ENCODE measurements at regions not wholly inside any gene's neighbourhood (a gene's known extent, or its start where the extent isn't known, plus 50 kb on each side); places are given as distances from the start of the nearest gene placed in this dataset.

DNA sequence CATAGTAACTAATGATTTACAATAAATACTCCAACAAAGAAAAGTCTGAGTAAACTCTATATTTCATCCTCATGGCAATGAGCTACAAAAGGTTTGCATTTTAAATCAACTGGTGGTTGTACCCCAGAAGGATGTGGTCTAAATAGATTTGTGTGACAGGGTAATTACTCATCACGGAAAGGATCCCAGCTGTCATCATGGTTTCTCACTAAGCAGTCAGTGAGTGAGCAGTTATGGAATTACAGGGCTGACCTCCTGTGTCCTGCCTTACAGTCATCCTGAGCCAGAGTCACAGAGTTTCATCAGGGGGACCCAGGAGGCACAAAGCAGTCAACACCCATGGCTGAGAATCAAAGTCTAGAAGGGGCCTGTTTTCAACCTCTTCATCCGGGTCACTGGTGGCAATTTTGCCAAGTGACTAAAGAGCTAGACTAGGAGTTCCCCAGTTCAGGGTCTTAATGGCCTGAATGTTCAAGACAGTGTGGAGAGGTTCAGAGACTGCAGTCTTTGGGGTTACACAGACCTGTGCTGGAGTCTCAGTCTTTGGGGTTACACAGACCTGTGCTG is 210.7 kb upstream of the SLC24A2 start:
- no peak overlapping the region for H3K27ac ChIP-seq (ENCODE audit: low read depth, low read length)
- Mint-ChIP-seq H3K27ac (peak overlapping the region in 5 of 8 donors; percentile 17 to 81 (median 52)), H3K9me3 (peaks cover 0 to 7% (median 5%) of the 10 kb centered on the region in 5 donors), H3K36me3 (peaks cover 2 to 24% (median 5%) of the 10 kb centered on the region in 3 donors), H3K4me3 (peak overlapping the region in 3 of 7 donors; percentile 41 to 61 (median 44)), H3K27me3 (no peaks in the 10 kb centered on the region), H3K4me1 (peaks cover 18 to 28% (median 27%) of the 10 kb centered on the region in 3 donors)
- peak in 1 of 5 donors; percentile 46 for DNase-seq
- H3K4me3 ChIP-seq (ENCODE audit: low read length): no peak overlapping the region
- H3K27me3 ChIP-seq (ENCODE audit: insufficient read depth, low read length, poor library complexity, severe bottlenecking): no peaks in the 10 kb centered on the region
- POLR2A ChIA-PET: no interaction called here
- H3K9me3 ChIP-seq (ENCODE audit: low read length): no peaks in the 10 kb centered on the region
- no peaks in the 10 kb centered on the region for H3K36me3 ChIP-seq (ENCODE audit: insufficient read depth, low read length)
- H3K4me1 ChIP-seq (ENCODE audit: insufficient read depth, low read length): no peaks in the 10 kb centered on the region
- CTCF ChIA-PET: no interaction called here

- no peaks in the 10 kb centered on the region for H3K36me3 ChIP-seq (ENCODE audit: insufficient read depth, low read length)
- H3K4me1 ChIP-seq (ENCODE audit: insufficient read depth, low read length): no peaks in the 10 kb centered on the region
- Mint-ChIP-seq H3K9me3 (peaks cover 0 to 7% (median 5%) of the 10 kb centered on the region in 5 donors), H3K4me3 (peak overlapping the region in 1 of 7 donors; percentile 71), H3K27ac (peak overlapping the region in 5 of 8 donors; percentile 17 to 89 (median 73)), H3K27me3 (no peaks in the 10 kb centered on the region), H3K36me3 (peaks cover 2 to 22% (median 5%) of the 10 kb centered on the region in 3 donors), H3K4me1 (peaks cover 18 to 28% (median 27%) of the 10 kb centered on the region in 3 donors)
- H3K27me3 ChIP-seq (ENCODE audit: insufficient read depth, low read length, poor library complexity, severe bottlenecking): no peaks in the 10 kb centered on the region
- POLR2A ChIA-PET: no interaction called here
- CTCF ChIA-PET: no interaction called here
- no peak overlapping the region for H3K27ac ChIP-seq (ENCODE audit: low read depth, low read length)
- H3K9me3 ChIP-seq (ENCODE audit: low read length): no peaks in the 10 kb centered on the region
- H3K4me3 ChIP-seq (ENCODE audit: low read length): no peak overlapping the region
- DNase-seq: no peak
Observed at GRCh38 chr9:19998823-19999455, 210.1 kb upstream of the SLC24A2 start.

GRCh38 chr9:19998153-19998552 is 209.3 kb upstream of the SLC24A2 start:
- DNase-seq: no peak
- no peaks in the 10 kb centered on the region for H3K4me1 ChIP-seq (ENCODE audit: insufficient read depth, low read length)
- no peaks in the 10 kb centered on the region for H3K27me3 ChIP-seq (ENCODE audit: insufficient read depth, low read length, poor library complexity, severe bottlenecking)
- peak overlapping the region in 1 of 8 donors; percentile 86 for H3K27ac Mint-ChIP-seq
- CTCF ChIA-PET: no interaction called here
- H3K36me3 Mint-ChIP-seq: peaks cover 2 to 19% (median 5%) of the 10 kb centered on the region in 3 donors
- no peak overlapping the region for H3K27ac ChIP-seq (ENCODE audit: low read depth, low read length)
- peak overlapping the region in 1 of 7 donors; percentile 71 for H3K4me3 Mint-ChIP-seq
- H3K9me3 Mint-ChIP-seq: peaks cover 0 to 7% (median 5%) of the 10 kb centered on the region in 5 donors
- H3K4me1 Mint-ChIP-seq: peaks cover 18 to 28% (median 27%) of the 10 kb centered on the region in 3 donors
- no peaks in the 10 kb centered on the region for H3K27me3 Mint-ChIP-seq
- no peaks in the 10 kb centered on the region for H3K36me3 ChIP-seq (ENCODE audit: insufficient read depth, low read length)
- H3K9me3 ChIP-seq (ENCODE audit: low read length): no peaks in the 10 kb centered on the region
- POLR2A ChIA-PET: no interaction called here
- H3K4me3 ChIP-seq (ENCODE audit: low read length): no peak overlapping the region

GRCh38 chr9:19995619-19996018 is 206.8 kb upstream of the SLC24A2 start:
- POLR2A ChIA-PET: no interaction called here
- no peak overlapping the region for H3K4me3 Mint-ChIP-seq
- Histone ChIP-seq H3K36me3 (ENCODE audit: insufficient read depth, low read length) (no peaks in the 10 kb centered on the region), H3K27ac (ENCODE audit: low read depth, low read length) (no peak overlapping the region), H3K4me1 (ENCODE audit: insufficient read depth, low read length) (no peaks in the 10 kb centered on the region), H3K27me3 (ENCODE audit: insufficient read depth, low read length, poor library complexity, severe bottlenecking) (no peaks in the 10 kb centered on the region), H3K4me3 (ENCODE audit: low read length) (no peak overlapping the region), H3K9me3 (ENCODE audit: low read length) (no peaks in the 10 kb centered on the region)
- CTCF ChIA-PET: no interaction called here
- peaks cover 2 to 19% (median 5%) of the 10 kb centered on the region in 3 donors for H3K36me3 Mint-ChIP-seq
- peaks cover 0 to 7% (median 5%) of the 10 kb centered on the region in 5 donors for H3K9me3 Mint-ChIP-seq
- no peak overlapping the region for H3K27ac Mint-ChIP-seq
- peaks cover 18 to 28% (median 27%) of the 10 kb centered on the region in 3 donors for H3K4me1 Mint-ChIP-seq
- peaks cover 0 to 2% of the 10 kb centered on the region in 2 donors for H3K27me3 Mint-ChIP-seq
- DNase-seq: no peak

DNA sequence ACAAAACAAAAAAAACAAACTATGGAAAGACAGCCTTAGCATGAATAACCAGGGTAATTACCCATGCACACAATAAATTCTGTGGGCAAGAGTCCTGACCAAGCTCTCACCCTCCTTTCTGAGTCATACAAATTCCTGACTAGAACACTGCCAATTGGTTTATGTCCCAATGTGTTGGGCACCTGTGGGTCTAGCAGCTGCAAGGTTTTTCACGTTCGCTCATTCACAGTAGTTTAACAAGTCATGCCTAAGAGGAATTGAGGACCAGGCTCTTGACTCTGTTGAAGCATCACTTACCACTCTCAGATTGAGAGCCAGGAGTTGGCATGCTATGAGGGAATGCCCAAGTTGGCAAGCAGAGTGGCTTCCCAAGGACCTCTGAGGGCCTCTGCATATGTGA is 205.5 kb upstream of the SLC24A2 start:
- no peaks in the 10 kb centered on the region for H3K4me1 ChIP-seq (ENCODE audit: insufficient read depth, low read length)
- ChIA-PET POLR2A (no interaction called here), CTCF (no interaction called here)
- H3K36me3 ChIP-seq (ENCODE audit: insufficient read depth, low read length): no peaks in the 10 kb centered on the region
- Mint-ChIP-seq H3K4me3 (no peak overlapping the region), H3K27ac (no peak overlapping the region), H3K9me3 (peaks cover 0 to 7% (median 5%) of the 10 kb centered on the region in 5 donors), H3K4me1 (peaks cover 13 to 21% (median 18%) of the 10 kb centered on the region in 3 donors), H3K36me3 (peaks cover 2 to 19% (median 5%) of the 10 kb centered on the region in 3 donors), H3K27me3 (peaks cover 0 to 2% of the 10 kb centered on the region in 2 donors)
- DNase-seq: no peak
- H3K4me3 ChIP-seq (ENCODE audit: low read length): no peak overlapping the region
- no peaks in the 10 kb centered on the region for H3K9me3 ChIP-seq (ENCODE audit: low read length)
- H3K27ac ChIP-seq (ENCODE audit: low read depth, low read length): no peak overlapping the region
- no peaks in the 10 kb centered on the region for H3K27me3 ChIP-seq (ENCODE audit: insufficient read depth, low read length, poor library complexity, severe bottlenecking)

DNA sequence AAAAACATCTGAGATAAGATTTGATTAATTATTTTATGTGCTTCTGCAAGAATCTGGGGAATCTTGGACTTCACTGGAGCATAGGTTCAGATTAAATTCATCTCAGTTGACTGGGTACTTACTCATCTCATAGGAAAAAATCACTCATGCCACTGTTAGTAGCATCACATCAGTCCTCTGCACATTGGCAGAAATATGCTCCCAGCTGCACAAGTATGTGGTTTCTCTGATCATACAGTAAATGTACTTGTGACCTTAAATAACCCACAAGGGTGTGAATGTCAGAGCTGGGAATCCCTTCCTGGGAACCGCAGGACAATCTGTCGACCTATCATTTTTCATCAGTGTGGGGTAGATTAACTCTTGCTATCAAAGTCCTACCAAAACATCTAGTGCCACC is 203.7 kb upstream of the SLC24A2 start:
- no peak for DNase-seq
- ChIA-PET POLR2A (no interaction called here), CTCF (no interaction called here)
- H3K36me3 ChIP-seq (ENCODE audit: insufficient read depth, low read length): no peaks in the 10 kb centered on the region
- H3K36me3 Mint-ChIP-seq: peaks cover 2 to 15% (median 5%) of the 10 kb centered on the region in 3 donors
- H3K4me3 ChIP-seq (ENCODE audit: low read length): no peak overlapping the region
- H3K4me1 ChIP-seq (ENCODE audit: insufficient read depth, low read length): no peaks in the 10 kb centered on the region
- H3K9me3 ChIP-seq (ENCODE audit: low read length): no peaks in the 10 kb centered on the region
- H3K27me3 ChIP-seq (ENCODE audit: insufficient read depth, low read length, poor library complexity, severe bottlenecking): no peaks in the 10 kb centered on the region
- H3K27ac ChIP-seq (ENCODE audit: low read depth, low read length): no peak overlapping the region
- peaks cover 0 to 2% (median 0%) of the 10 kb centered on the region in 5 donors for H3K9me3 Mint-ChIP-seq
- no peak overlapping the region for H3K4me3 Mint-ChIP-seq
- peaks cover 2 to 7% (median 3%) of the 10 kb centered on the region in 3 donors for H3K4me1 Mint-ChIP-seq
- no peak overlapping the region for H3K27ac Mint-ChIP-seq
- H3K27me3 Mint-ChIP-seq: peaks cover 0 to 2% of the 10 kb centered on the region in 2 donors

- DNase-seq: no peak
- H3K4me3 Mint-ChIP-seq: no peak overlapping the region
- ChIA-PET POLR2A (no interaction called here), CTCF (no interaction called here)
- H3K27me3 ChIP-seq (ENCODE audit: insufficient read depth, low read length, poor library complexity, severe bottlenecking): no peaks in the 10 kb centered on the region
- no peak overlapping the region for H3K4me3 ChIP-seq (ENCODE audit: low read length)
- H3K9me3 Mint-ChIP-seq: no peaks in the 10 kb centered on the region
- H3K36me3 Mint-ChIP-seq: no peaks in the 10 kb centered on the region
- H3K4me1 ChIP-seq (ENCODE audit: insufficient read depth, low read length): no peaks in the 10 kb centered on the region
- H3K27ac ChIP-seq (ENCODE audit: low read depth, low read length): no peak overlapping the region
- H3K9me3 ChIP-seq (ENCODE audit: low read length): no peaks in the 10 kb centered on the region
- H3K4me1 Mint-ChIP-seq: no peaks in the 10 kb centered on the region
- H3K36me3 ChIP-seq (ENCODE audit: insufficient read depth, low read length): no peaks in the 10 kb centered on the region
- peaks cover 0 to 2% of the 10 kb centered on the region in 2 donors for H3K27me3 Mint-ChIP-seq
- no peak overlapping the region for H3K27ac Mint-ChIP-seq
Observed at GRCh38 chr9:19989213-19989612, 200.4 kb upstream of the SLC24A2 start.

DNA sequence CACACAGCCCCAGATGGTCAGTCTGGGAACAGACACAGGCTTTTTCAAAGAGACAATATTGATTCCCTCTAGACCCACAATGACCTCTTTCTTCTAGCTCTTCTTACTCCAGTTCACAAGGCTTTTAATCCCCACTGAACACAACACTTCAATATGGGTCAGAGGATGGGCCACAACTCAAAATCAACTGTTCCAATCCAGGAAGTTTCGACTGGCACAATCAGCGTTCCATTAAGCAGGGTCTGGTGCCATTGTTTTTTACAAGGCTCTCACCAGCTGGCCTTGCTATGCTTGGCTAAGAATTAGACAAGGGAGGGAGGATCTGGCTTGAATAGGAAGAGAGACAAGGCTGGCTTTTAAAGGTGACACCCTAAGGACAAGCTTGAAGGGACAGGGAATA is 199.4 kb upstream of the SLC24A2 start:
- no peaks in the 10 kb centered on the region for H3K9me3 Mint-ChIP-seq
- no peaks in the 10 kb centered on the region for H3K4me1 Mint-ChIP-seq
- H3K36me3 Mint-ChIP-seq: no peaks in the 10 kb centered on the region
- H3K4me3 Mint-ChIP-seq: no peak overlapping the region
- ChIA-PET CTCF (no interaction called here), POLR2A (no interaction called here)
- peaks cover 0 to 2% of the 10 kb centered on the region in 2 donors for H3K27me3 Mint-ChIP-seq
- no peak overlapping the region for H3K27ac Mint-ChIP-seq
- Histone ChIP-seq H3K4me1 (ENCODE audit: insufficient read depth, low read length) (no peaks in the 10 kb centered on the region), H3K27me3 (ENCODE audit: insufficient read depth, low read length, poor library complexity, severe bottlenecking) (no peaks in the 10 kb centered on the region), H3K27ac (ENCODE audit: low read depth, low read length) (no peak overlapping the region), H3K36me3 (ENCODE audit: insufficient read depth, low read length) (no peaks in the 10 kb centered on the region), H3K4me3 (ENCODE audit: low read length) (no peak overlapping the region), H3K9me3 (ENCODE audit: low read length) (no peaks in the 10 kb centered on the region)
- DNase-seq: no peak
